GM12878 (cell line): ENCODE measurements at regions not wholly inside any gene's neighbourhood (a gene's known extent, or its start where the extent isn't known, plus 50 kb on each side); places are given as distances from the start of the nearest gene placed in this dataset.

ENCODE experiments used
- ATAC-seq: fragments of 200-7000 bp; cut with Tn5 transposase; 3 replicates; pipeline ENCODE4 v1.9.1; 2020; ENCODE audit warnings: mild to moderate bottlenecking, moderate library complexity
- BruUV-seq: library from RNA; stranded (reverse); fragments of 400-500 nt; replicated peaks from 2 replicates; lab custom pipeline; 2021; lab: Mats Ljungman, UMichigan
- CTCF ChIA-PET: fragments of 300-600 bp; sonication (Branson Sonifier 250); formaldehyde crosslinking; extraction: SDS; loops from one replicate; lab custom pipeline; 2021; ENCODE audit warnings: inconsistent platforms; lab: Yijun Ruan, JAX
- POLR2A ChIA-PET: fragments of 350-600 bp; formaldehyde crosslinking; extraction: SDS; loops from one replicate; lab custom pipeline; 2021; ENCODE audit warnings: inconsistent platforms; lab: Charles Lee
- RAD21 ChIA-PET: fragments of 300-600 bp; sonication (Branson Sonifier 250); formaldehyde crosslinking; loops from one replicate; lab custom pipeline; 2023; ENCODE audit warnings: antibody characterized with exemption; ENCODE audit not compliant: unreplicated experiment; lab: Charles Lee
- SMC1A ChIA-PET: fragments of 300-600 bp; sonication (Branson Sonifier 250); formaldehyde crosslinking; loops from one replicate; lab custom pipeline; 2023; ENCODE audit not compliant: unreplicated experiment, uncharacterized antibody; lab: Charles Lee
- DNase-seq: peaks from one replicate; pipeline ENCODE4 v3.0.0-alpha.2; 2011; ENCODE audit warnings: low read depth, low spot score
- FAIRE-seq: peaks from 3 replicates; lab custom pipeline; 2011; peaks lifted over from hg19 to GRCh38; lab: Jason Lieb, UNC
- H2AFZ ChIP-seq: 2 replicates; pipeline ENCODE4 v1.6.0; 2011; ENCODE audit warnings: low read depth, low read length, control low read depth; ENCODE audit not compliant: control insufficient read depth
- H3K27ac ChIP-seq: 2 replicates; pipeline ENCODE4 v1.5.1; 2011; ENCODE audit warnings: control low read depth; ENCODE audit not compliant: control insufficient read depth, insufficient read depth
- H3K27me3 ChIP-seq, 2 experiments: replicated peaks in 1 of 2; 2 replicates each; pipeline versions ENCODE4 v1.6.0 to v1.6.1; 2011; ENCODE audit warnings: low read length in 1 of 2; ENCODE audit not compliant: control insufficient read depth in 2 of 2, insufficient read depth in 2 of 2
- H3K36me3 ChIP-seq, 2 experiments: 2 replicates each; pipeline ENCODE4 v1.5.1; 2011; ENCODE audit warnings: low read length in 1 of 2; ENCODE audit not compliant: control insufficient read depth in 2 of 2, insufficient read depth in 2 of 2
- H3K4me1 ChIP-seq: 2 replicates; pipeline ENCODE4 v1.6.1; 2011; ENCODE audit warnings: mild to moderate bottlenecking, low read length, moderate library complexity, mixed read lengths; ENCODE audit not compliant: control insufficient read depth, insufficient read depth
- H3K4me2 ChIP-seq: 2 replicates; pipeline ENCODE4 v1.6.0; 2011; ENCODE audit warnings: control low read depth; ENCODE audit not compliant: control insufficient read depth, insufficient read depth
- H3K4me3 ChIP-seq: fragments of 200-600 bp; sonication (generic); 2 replicates; pipeline ENCODE4 v1.5.1; 2016
- H3K79me2 ChIP-seq: 2 replicates; pipeline ENCODE4 v1.6.0; 2011; ENCODE audit warnings: low read length; ENCODE audit not compliant: control insufficient read depth, insufficient read depth
- H3K9ac ChIP-seq: 2 replicates; pipeline ENCODE4 v1.8.0; 2011; ENCODE audit warnings: low read length, control low read depth, mixed read lengths; ENCODE audit not compliant: control insufficient read depth, insufficient read depth
- H3K9me3 ChIP-seq: replicated peaks from 3 replicates; pipeline ENCODE4 v1.5.1; 2011; ENCODE audit warnings: mild to moderate bottlenecking, low read length; ENCODE audit not compliant: control insufficient read depth, insufficient read depth
- H4K20me1 ChIP-seq: 2 replicates; pipeline ENCODE4 v1.6.0; 2011; ENCODE audit not compliant: control insufficient read depth, insufficient read depth
- BCL11A ChIP-seq: IDR thresholded peaks from 2 replicates; pipeline ENCODE4 v1.6.1; 2011; ENCODE audit warnings: low read depth, low read length
- BHLHE40 ChIP-seq, 2 experiments: fragments of 450-650 bp in 1 of 2; IDR thresholded peaks; 2 replicates each; pipeline ENCODE4 v1.6.1; 2011 to 2017; ENCODE audit warnings: low read depth in 2 of 2, borderline replicate concordance in 1 of 2, improper control_type of control experiment in 1 of 2, low read length in 1 of 2, mild to moderate bottlenecking in 1 of 2
- CHD4 ChIP-seq: fragments of 200-600 bp; sonication (generic); IDR thresholded peaks from 2 replicates; pipeline ENCODE4 v1.6.1; 2016; ENCODE audit warnings: mild to moderate bottlenecking
- CREB1 ChIP-seq: IDR thresholded peaks from 2 replicates; pipeline ENCODE4 v1.6.1; 2012; ENCODE audit warnings: low read depth, mild to moderate bottlenecking, inconsistent platforms
- E2F8 ChIP-seq: fragments of 450-650 bp; IDR thresholded peaks from 2 replicates; pipeline ENCODE4 v1.6.1; 2018; ENCODE audit warnings: mild to moderate bottlenecking, low read depth, moderate library complexity; ENCODE audit not compliant: partially characterized antibody
- EGR1 ChIP-seq, 2 experiments: IDR thresholded peaks; 1 replicate in 1 of 2; 2 replicates in 1 of 2; pipeline ENCODE4 v1.6.1; 2011 to 2012; ENCODE audit warnings: low read depth in 2 of 2, low read length in 2 of 2, borderline replicate concordance in 1 of 2, mild to moderate bottlenecking in 1 of 2, moderate library complexity in 1 of 2
- HSF1 ChIP-seq: fragments of 150-350 bp; IDR thresholded peaks from 2 replicates; pipeline ENCODE4 v1.6.1; 2014; ENCODE audit warnings: mild to moderate bottlenecking, low read depth, low read length
- JUND ChIP-seq: IDR thresholded peaks from 2 replicates; pipeline ENCODE4 v1.6.1; 2012; ENCODE audit warnings: low read depth, mild to moderate bottlenecking, low read length, improper control_type of control experiment, moderate library complexity
- MYB ChIP-seq: fragments of 150-350 bp; IDR thresholded peaks from 2 replicates; pipeline ENCODE4 v1.6.1; 2014; ENCODE audit warnings: mild to moderate bottlenecking, low read depth, low read length, borderline replicate concordance
- RAD51 ChIP-seq: fragments of 450-650 bp; IDR thresholded peaks from 2 replicates; pipeline ENCODE4 v1.6.1; 2016; ENCODE audit warnings: moderate library complexity, mild to moderate bottlenecking, inconsistent platforms
- RELB ChIP-seq: fragments of 450-650 bp; IDR thresholded peaks from 2 replicates; pipeline ENCODE4 v1.6.1; 2017; ENCODE audit warnings: low read depth, mild to moderate bottlenecking, moderate library complexity
- SIN3A ChIP-seq: IDR thresholded peaks from 2 replicates; pipeline ENCODE4 v1.6.1; 2012; ENCODE audit warnings: low read depth, low read length, improper control_type of control experiment
- SMC3 ChIP-seq: IDR thresholded peaks from 2 replicates; pipeline ENCODE4 v1.6.1; 2011; ENCODE audit warnings: low read length, improper control_type of control experiment, borderline replicate concordance
- TARDBP ChIP-seq: IDR thresholded peaks from 2 replicates; pipeline ENCODE4 v1.6.1; 2016; ENCODE audit warnings: borderline replicate concordance
- ZNF217 ChIP-seq: fragments of 450-650 bp; IDR thresholded peaks from 2 replicates; pipeline ENCODE4 v1.6.1; 2017; ENCODE audit warnings: antibody characterized with exemption, mild to moderate bottlenecking
- in situ Hi-C: fragments of 300-500 bp; cut with MboI; formaldehyde crosslinking; loops from 9 replicates; pipeline ENCODE4 v1.14.3; 2018; ENCODE audit warnings: mixed read lengths
- intact Hi-C: fragments of 100-400 bp; cut with micrococcal nuclease; formaldehyde crosslinking; loops from one replicate; pipeline ENCODE4 v1.14.2; 2022; ENCODE audit not compliant: unreplicated experiment
- TF ChIP-seq, protein P1 (sequence below), 3 experiments: IDR thresholded peaks in 2 of 3; conservative IDR thresholded peaks in 1 of 3; 2 replicates each; pipeline ENCODE4 v1.5.1; 2011; ENCODE audit warnings: low read depth in 3 of 3, low read length in 3 of 3, mild to moderate bottlenecking in 3 of 3, control low read depth in 2 of 3, moderate library complexity in 2 of 3, inconsistent platforms in 1 of 3, mixed read lengths in 1 of 3; ENCODE audit not compliant: control insufficient read depth in 2 of 3, insufficient read depth in 1 of 3; ENCODE audit errors: extremely low read depth in 1 of 3
- TF ChIP-seq, protein P2 (sequence below): fragments of 450-650 bp; IDR thresholded peaks from 2 replicates; pipeline ENCODE4 v1.6.1; 2016; ENCODE audit warnings: mild to moderate bottlenecking

- Histone ChIP-seq H2AFZ (no peak overlapping the region), H3K9me3 (no peaks in the 10 kb centered on the region), H3K27me3 (no peaks in the 10 kb centered on the region), H3K4me2 (no peak overlapping the region), H3K4me1 (no peaks in the 10 kb centered on the region), H3K79me2 (no peaks in the 10 kb centered on the region), H3K36me3 (no peaks in the 10 kb centered on the region), H3K27ac (no peak overlapping the region), H3K4me3 (no peak overlapping the region), H3K9ac (no peak overlapping the region), H4K20me1 (no peaks in the 10 kb centered on the region)
- FAIRE-seq (no peak), ATAC-seq (no peak), DNase-seq (no peak)
- in situ Hi-C loops (no loop called here), intact Hi-C loops (no loop called here)
- no TSS peak for BruUV-seq
- ChIA-PET RAD21 (no interaction called here), SMC1A (no interaction called here), CTCF (interaction anchor here (0.6 kb wide), 1 partner anchor 61 kb away, joined by 3 read pairs; no protein-coding TSS in a partner anchor), POLR2A (no interaction called here)
- no peak for TF ChIP-seq RELB
- no peak for TF ChIP-seq JUND
- no peak for TF ChIP-seq TARDBP
- no peak for TF ChIP-seq RAD51
- no peak for TF ChIP-seq E2F8
- no peak for TF ChIP-seq EGR1 (IDR thresholded peaks at IDR 0.05; ENCODE audit: borderline replicate concordance in 1 of 2, low read depth in 2 of 2, low read length in 2 of 2)
- no peak for TF ChIP-seq SIN3A
- no peak for TF ChIP-seq CREB1
- TF ChIP-seq, protein P1, sequence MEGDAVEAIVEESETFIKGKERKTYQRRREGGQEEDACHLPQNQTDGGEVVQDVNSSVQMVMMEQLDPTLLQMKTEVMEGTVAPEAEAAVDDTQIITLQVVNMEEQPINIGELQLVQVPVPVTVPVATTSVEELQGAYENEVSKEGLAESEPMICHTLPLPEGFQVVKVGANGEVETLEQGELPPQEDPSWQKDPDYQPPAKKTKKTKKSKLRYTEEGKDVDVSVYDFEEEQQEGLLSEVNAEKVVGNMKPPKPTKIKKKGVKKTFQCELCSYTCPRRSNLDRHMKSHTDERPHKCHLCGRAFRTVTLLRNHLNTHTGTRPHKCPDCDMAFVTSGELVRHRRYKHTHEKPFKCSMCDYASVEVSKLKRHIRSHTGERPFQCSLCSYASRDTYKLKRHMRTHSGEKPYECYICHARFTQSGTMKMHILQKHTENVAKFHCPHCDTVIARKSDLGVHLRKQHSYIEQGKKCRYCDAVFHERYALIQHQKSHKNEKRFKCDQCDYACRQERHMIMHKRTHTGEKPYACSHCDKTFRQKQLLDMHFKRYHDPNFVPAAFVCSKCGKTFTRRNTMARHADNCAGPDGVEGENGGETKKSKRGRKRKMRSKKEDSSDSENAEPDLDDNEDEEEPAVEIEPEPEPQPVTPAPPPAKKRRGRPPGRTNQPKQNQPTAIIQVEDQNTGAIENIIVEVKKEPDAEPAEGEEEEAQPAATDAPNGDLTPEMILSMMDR (IDR thresholded peaks at IDR 0.05 in 2 of 3, conservative IDR thresholded peaks at IDR 0.05 in 1 of 3; ENCODE audit: control insufficient read depth in 2 of 3, extremely low read depth in 1 of 3, insufficient read depth in 1 of 3, low read depth in 3 of 3, low read length in 3 of 3), result no peak
- no peak for TF ChIP-seq CHD4
- TF ChIP-seq BHLHE40 (IDR thresholded peaks at IDR 0.05; ENCODE audit: borderline replicate concordance in 1 of 2, low read depth in 2 of 2, low read length in 1 of 2), result no peak
- TF ChIP-seq HSF1, result no peak
- TF ChIP-seq BCL11A, result no peak
- TF ChIP-seq SMC3, result no peak
- TF ChIP-seq ZNF217, result no peak
- TF ChIP-seq MYB, result no peak
- TF ChIP-seq, protein P2, sequence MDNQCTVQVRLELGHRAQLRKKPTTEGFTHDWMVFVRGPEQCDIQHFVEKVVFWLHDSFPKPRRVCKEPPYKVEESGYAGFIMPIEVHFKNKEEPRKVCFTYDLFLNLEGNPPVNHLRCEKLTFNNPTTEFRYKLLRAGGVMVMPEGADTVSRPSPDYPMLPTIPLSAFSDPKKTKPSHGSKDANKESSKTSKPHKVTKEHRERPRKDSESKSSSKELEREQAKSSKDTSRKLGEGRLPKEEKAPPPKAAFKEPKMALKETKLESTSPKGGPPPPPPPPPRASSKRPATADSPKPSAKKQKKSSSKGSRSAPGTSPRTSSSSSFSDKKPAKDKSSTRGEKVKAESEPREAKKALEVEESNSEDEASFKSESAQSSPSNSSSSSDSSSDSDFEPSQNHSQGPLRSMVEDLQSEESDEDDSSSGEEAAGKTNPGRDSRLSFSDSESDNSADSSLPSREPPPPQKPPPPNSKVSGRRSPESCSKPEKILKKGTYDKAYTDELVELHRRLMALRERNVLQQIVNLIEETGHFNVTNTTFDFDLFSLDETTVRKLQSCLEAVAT, result no peak
Observed at GRCh38 chr2:185391543-185391942, 347.1 kb upstream of the FSIP2 start.
